Neuronal stem cell (in vitro differentiated cells): ENCODE measurements at regions not wholly inside any gene's neighbourhood (a gene's known extent, or its start where the extent isn't known, plus 50 kb on each side); places are given as distances from the start of the nearest gene placed in this dataset.

ENCODE experiments used
- DNase-seq: peaks from one replicate; pipeline ENCODE4 v3.0.0-alpha.2; 2013; ENCODE audit warnings: low spot score
- H2AFZ ChIP-seq: one replicate; pipeline ENCODE4 v1.6.1; 2013; ENCODE audit warnings: mild to moderate bottlenecking, low read length, inconsistent platforms
- H2AK5ac ChIP-seq: 2 replicates; pipeline ENCODE4 v1.6.1; 2013; ENCODE audit warnings: low read depth, mild to moderate bottlenecking, inconsistent platforms, low read length, moderate library complexity, mixed read lengths
- H2BK120ac ChIP-seq: 2 replicates; pipeline ENCODE4 v1.6.1; 2013; ENCODE audit warnings: low read depth, mild to moderate bottlenecking, inconsistent platforms, low read length, moderate library complexity, mixed read lengths
- H2BK12ac ChIP-seq: one replicate; pipeline ENCODE4 v1.6.1; 2013; ENCODE audit warnings: low read length, inconsistent platforms
- H2BK15ac ChIP-seq: 2 replicates; pipeline ENCODE4 v1.6.1; 2013; ENCODE audit warnings: mild to moderate bottlenecking, low read length, inconsistent platforms, mixed read lengths
- H2BK5ac ChIP-seq: one replicate; pipeline ENCODE4 v1.6.1; 2013; ENCODE audit warnings: inconsistent platforms, mild to moderate bottlenecking, low read length, moderate library complexity
- H3K14ac ChIP-seq: one replicate; pipeline ENCODE4 v1.6.1; 2013; ENCODE audit warnings: low read length, inconsistent platforms
- H3K18ac ChIP-seq: 2 replicates; pipeline ENCODE4 v1.6.1; 2013; ENCODE audit warnings: low read length, inconsistent platforms
- H3K23ac ChIP-seq: 2 replicates; pipeline ENCODE4 v1.6.1; 2013; ENCODE audit warnings: low read depth, mild to moderate bottlenecking, mixed read lengths, low read length, inconsistent platforms; ENCODE audit not compliant: poor library complexity
- H3K27ac ChIP-seq: replicated peaks from 3 replicates; pipeline ENCODE4 v1.5.1; 2013; ENCODE audit warnings: low read length, inconsistent platforms
- H3K27me3 ChIP-seq, 3 experiments: 2 replicates each; pipeline ENCODE4 v1.6.1; 2013; ENCODE audit warnings: low read length in 3 of 3, mild to moderate bottlenecking in 2 of 3, inconsistent platforms in 1 of 3, low read depth in 1 of 3, mixed read lengths in 1 of 3, moderate library complexity in 1 of 3; ENCODE audit not compliant: control insufficient read depth in 3 of 3, insufficient read depth in 3 of 3
- H3K36me3 ChIP-seq, 2 donors: replicated peaks in 1 of 2; 2 replicates each; pipeline ENCODE4 v1.6.1; 2013; ENCODE audit warnings: low read length in 2 of 2; ENCODE audit not compliant: control insufficient read depth in 2 of 2, insufficient read depth in 2 of 2
- H3K4ac ChIP-seq: 2 replicates; pipeline ENCODE4 v1.6.1; 2013; ENCODE audit warnings: inconsistent platforms, mild to moderate bottlenecking, low read length, moderate library complexity
- H3K4me1 ChIP-seq, 2 donors: 1 replicate in 1 of 2; 2 replicates in 1 of 2; pipeline ENCODE4 v1.6.1; 2013; ENCODE audit warnings: low read length in 2 of 2, low read depth in 1 of 2; ENCODE audit not compliant: control insufficient read depth in 2 of 2, insufficient read depth in 1 of 2
- H3K4me2 ChIP-seq: one replicate; pipeline ENCODE4 v1.6.1; 2013; ENCODE audit warnings: mild to moderate bottlenecking, low read length, inconsistent platforms; ENCODE audit not compliant: insufficient read depth, poor library complexity, severe bottlenecking
- H3K4me3 ChIP-seq, 2 donors: 2 replicates each; pipeline ENCODE4 v1.5.1; 2013; ENCODE audit warnings: low read length in 2 of 2, mild to moderate bottlenecking in 2 of 2, inconsistent platforms in 1 of 2, moderate library complexity in 1 of 2
- H3K79me1 ChIP-seq: one replicate; pipeline ENCODE4 v1.6.1; 2013; ENCODE audit warnings: low read depth, mild to moderate bottlenecking, inconsistent platforms, low read length, moderate library complexity
- H3K9ac ChIP-seq: one replicate; pipeline ENCODE4 v1.6.1; 2013; ENCODE audit warnings: mild to moderate bottlenecking, low read depth, low read length, inconsistent platforms; ENCODE audit not compliant: poor library complexity
- H3K9me3 ChIP-seq, 2 donors: replicated peaks in 1 of 2; 2 replicates each; pipeline versions ENCODE3 to v1.6.1; 2013; ENCODE audit warnings: low read length in 2 of 2, mild to moderate bottlenecking in 2 of 2, inconsistent platforms in 1 of 2, low read depth in 1 of 2, mixed read lengths in 1 of 2, moderate library complexity in 1 of 2; ENCODE audit not compliant: control insufficient read depth in 2 of 2, insufficient read depth in 1 of 2
- H4K8ac ChIP-seq: one replicate; pipeline ENCODE4 v1.6.1; 2013; ENCODE audit warnings: low read depth, mild to moderate bottlenecking, inconsistent platforms, low read length, moderate library complexity
- H4K91ac ChIP-seq: one replicate; pipeline ENCODE4 v1.6.1; 2013; ENCODE audit warnings: low read length, low read depth, mild to moderate bottlenecking, inconsistent platforms; ENCODE audit not compliant: poor library complexity
- whole genome bisulfite sequencing, 2 donors: extraction: QIAGEN DNeasy Blood & Tissue Kit; methylation state at CpG; one replicate each; pipeline ENCODE4 v1.1.7; 2013; ENCODE audit warnings: missing lambda C conversion rate in 2 of 2, mixed read lengths in 1 of 2; ENCODE audit not compliant: insufficient read length in 2 of 2, insufficient replicate concordance in 1 of 2; ENCODE audit errors: extremely low coverage in 2 of 2; 5-methylcytosine and 5-hydroxymethylcytosine counted together

DNA sequence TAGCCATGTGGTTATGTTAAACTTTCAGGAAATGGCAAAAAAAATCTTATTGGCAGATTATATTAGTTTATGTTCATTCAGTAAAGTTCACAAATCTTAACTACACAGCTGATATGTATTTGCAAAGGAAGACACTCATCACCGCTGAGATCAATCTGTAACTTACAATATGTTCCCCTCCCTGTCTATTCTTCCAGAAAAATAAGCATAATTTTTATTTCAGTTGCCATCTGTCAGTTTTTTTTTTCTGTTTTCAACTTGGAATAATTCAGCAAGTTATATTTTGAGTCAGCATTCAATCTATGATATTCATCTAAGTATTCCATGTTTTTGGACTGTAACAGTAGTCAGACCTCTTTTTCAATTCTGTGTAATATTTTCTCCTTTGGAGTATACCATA, 1019.9 kb upstream of the PTPRD start:
- no peak overlapping the region for H2BK15ac ChIP-seq
- H2AK5ac ChIP-seq = no peak overlapping the region
- no peak overlapping the region for H3K27ac ChIP-seq
- H2AFZ ChIP-seq = no peak overlapping the region
- no peak overlapping the region for H2BK5ac ChIP-seq
- no peak overlapping the region for H4K8ac ChIP-seq
- H3K4me1 ChIP-seq = no peaks in the 10 kb centered on the region
- H3K18ac ChIP-seq = no peak overlapping the region
- DNase-seq = no peak
- H2BK12ac ChIP-seq = no peak overlapping the region
- H3K79me1 ChIP-seq = no peaks in the 10 kb centered on the region
- H4K91ac ChIP-seq = no peak overlapping the region
- no peaks in the 10 kb centered on the region for H3K27me3 ChIP-seq
- no peak overlapping the region for H3K4me3 ChIP-seq
- no peak overlapping the region for H2BK120ac ChIP-seq
- no peak overlapping the region for H3K14ac ChIP-seq
- no peak overlapping the region for H3K23ac ChIP-seq
- no CpG with 5 or more reads among the region's 1 CpG for WGBS, 2 donors
- no peaks in the 10 kb centered on the region for H3K36me3 ChIP-seq
- H3K9ac ChIP-seq = no peak overlapping the region
- no peaks in the 10 kb centered on the region for H3K9me3 ChIP-seq
- H3K4ac ChIP-seq = no peak overlapping the region
- H3K4me2 ChIP-seq = no peak overlapping the region

DNA sequence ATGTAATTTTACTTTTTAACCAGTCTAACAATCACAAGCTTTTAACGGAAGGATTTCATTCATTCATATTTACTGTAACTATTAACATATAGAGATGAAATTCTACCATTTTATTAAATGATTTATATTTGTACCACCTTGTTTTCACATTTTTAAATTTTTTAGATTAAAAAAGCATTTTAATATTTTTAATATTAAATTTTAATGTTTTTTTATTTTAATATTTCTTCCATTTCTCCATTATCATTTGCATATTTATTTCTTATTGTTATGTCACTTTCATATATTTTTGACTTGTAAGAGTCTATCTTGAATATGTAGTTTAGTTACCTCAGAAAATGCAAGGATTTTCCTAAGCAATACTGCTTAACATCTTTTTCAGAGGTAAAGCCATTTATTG, 1034.0 kb upstream of the PTPRD start:
- Histone ChIP-seq H2BK12ac (no peak overlapping the region), H3K14ac (no peak overlapping the region), H3K79me1 (no peaks in the 10 kb centered on the region), H3K4me2 (no peak overlapping the region), H3K4ac (no peak overlapping the region), H4K91ac (no peak overlapping the region), H2BK120ac (no peak overlapping the region), H3K27ac (no peak overlapping the region), H4K8ac (no peak overlapping the region), H3K18ac (no peak overlapping the region), H2BK5ac (no peak overlapping the region), H2BK15ac (no peak overlapping the region), H3K9ac (no peak overlapping the region), H2AK5ac (no peak overlapping the region), H2AFZ (no peak overlapping the region), H3K4me3 (no peak overlapping the region), H3K36me3 (no peaks in the 10 kb centered on the region), H3K9me3 (no peaks in the 10 kb centered on the region), H3K23ac (no peak overlapping the region), H3K27me3 (no peaks in the 10 kb centered on the region), H3K4me1 (no peaks in the 10 kb centered on the region)
- no peak for DNase-seq
- no CpG with 5 or more reads among the region's 1 CpG for WGBS, 2 donors

DNA sequence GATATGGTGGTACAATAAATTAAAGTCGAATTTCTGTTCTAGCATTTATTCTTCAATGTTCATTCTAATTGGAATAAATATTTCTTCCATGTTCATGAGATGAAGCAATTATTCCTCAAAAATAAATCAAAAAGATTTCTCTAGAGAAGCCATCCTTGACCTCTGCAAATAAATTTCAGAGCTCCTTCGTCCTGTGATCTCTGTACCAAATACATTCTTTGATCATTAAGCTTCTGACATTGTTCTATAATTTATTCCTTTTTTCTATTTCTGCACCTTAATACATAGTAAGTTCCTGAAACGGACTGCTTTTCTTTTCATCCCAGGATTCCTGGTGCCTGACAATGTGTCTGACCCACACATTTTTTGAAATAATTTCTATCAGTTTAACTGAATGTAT, 1039.3 kb upstream of the TYRP1 start:
- Histone ChIP-seq H2BK15ac (no peak overlapping the region), H3K9ac (no peak overlapping the region), H3K4me2 (no peak overlapping the region), H3K79me1 (no peaks in the 10 kb centered on the region), H3K14ac (no peak overlapping the region), H2AFZ (no peak overlapping the region), H3K27ac (no peak overlapping the region), H3K9me3 (no peaks in the 10 kb centered on the region), H3K23ac (no peak overlapping the region), H3K4me3 (no peak overlapping the region), H3K36me3 (no peaks in the 10 kb centered on the region), H3K4me1 (no peaks in the 10 kb centered on the region), H3K18ac (no peak overlapping the region), H3K27me3 (no peaks in the 10 kb centered on the region), H2AK5ac (no peak overlapping the region), H4K8ac (no peak overlapping the region), H4K91ac (no peak overlapping the region), H2BK5ac (no peak overlapping the region), H3K4ac (no peak overlapping the region), H2BK12ac (no peak overlapping the region), H2BK120ac (no peak overlapping the region)
- no CpG with 5 or more reads among the region's 3 CpGs for WGBS, 2 donors
- no peak for DNase-seq

DNA sequence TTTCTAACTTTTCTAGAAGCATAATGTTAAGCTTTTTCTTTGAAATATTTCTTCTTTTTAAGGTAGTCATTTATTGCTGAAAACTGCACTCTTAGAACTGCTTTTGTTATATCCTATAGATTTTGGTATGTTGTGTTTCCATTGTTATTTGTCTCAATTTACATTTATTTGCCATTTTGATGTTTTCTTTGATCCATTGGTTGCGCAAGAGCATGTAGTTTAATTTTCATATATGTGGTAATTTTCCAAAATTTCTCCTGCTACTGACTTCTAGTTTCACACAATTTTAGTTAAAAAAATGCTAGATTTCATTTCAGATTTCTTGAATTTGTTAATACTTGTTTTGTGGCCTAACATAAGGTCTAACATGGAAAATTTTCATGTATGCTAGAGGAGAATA, 1029.3 kb upstream of the TYRP1 start:
- Histone ChIP-seq H4K91ac (no peak overlapping the region), H3K79me1 (no peaks in the 10 kb centered on the region), H2AFZ (no peak overlapping the region), H3K4ac (no peak overlapping the region), H2AK5ac (no peak overlapping the region), H3K36me3 (no peaks in the 10 kb centered on the region), H3K27me3 (no peaks in the 10 kb centered on the region), H2BK15ac (no peak overlapping the region), H3K27ac (no peak overlapping the region), H2BK5ac (no peak overlapping the region), H3K4me1 (no peaks in the 10 kb centered on the region), H2BK12ac (no peak overlapping the region), H4K8ac (no peak overlapping the region), H3K14ac (no peak overlapping the region), H3K4me2 (no peak overlapping the region), H2BK120ac (no peak overlapping the region), H3K9me3 (no peaks in the 10 kb centered on the region), H3K4me3 (no peak overlapping the region), H3K18ac (no peak overlapping the region), H3K23ac (no peak overlapping the region), H3K9ac (no peak overlapping the region)
- WGBS, 2 donors = no CpG with 5 or more reads among the region's 1 CpG
- DNase-seq = no peak
